ENCODE measurements at regions not wholly inside any gene's neighbourhood (a gene's known extent, or its start where the extent isn't known, plus 50 kb on each side); places are given as distances from the start of the nearest gene placed in this dataset.

DNA sequence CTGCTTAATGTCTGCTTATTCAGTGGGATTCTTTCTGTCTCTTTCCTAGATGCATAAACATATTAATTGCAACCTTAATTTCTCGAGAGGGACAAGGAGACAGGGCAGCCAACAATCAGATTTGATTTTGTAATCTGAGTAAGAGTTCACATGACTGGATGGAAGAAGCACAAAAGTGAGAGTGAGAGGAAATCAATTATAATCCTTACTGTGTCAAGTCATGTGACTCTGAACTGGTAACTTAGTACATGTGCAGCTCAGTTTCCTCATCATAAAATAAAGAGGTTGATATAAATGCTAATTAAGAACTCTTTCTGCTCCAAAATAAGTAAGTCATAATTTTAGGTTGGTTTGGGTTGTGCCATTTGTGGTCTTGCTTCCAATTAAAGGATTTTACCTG is 439.5 kb downstream of the AMY1C start:
- Histone ChIP-seq H3K27me3 (replicated peaks; ENCODE audit: insufficient read depth, low read depth, low read length, poor library complexity) (no peaks in the 10 kb centered on the region), H3K9me3 (ENCODE audit: low read depth, low read length, poor library complexity, severe bottlenecking) (no peaks in the 10 kb centered on the region), H3K36me3 (ENCODE audit: insufficient read depth, low read length, poor library complexity, severe bottlenecking) (no peaks in the 10 kb centered on the region), H3K4me1 (ENCODE audit: insufficient read depth, low read length, poor library complexity, severe bottlenecking) (no peaks in the 10 kb centered on the region), H3K4me3 (ENCODE audit: low read depth, low read length, poor library complexity, severe bottlenecking) (no peak overlapping the region), H3K27ac (ENCODE audit: low read depth, low read length, poor library complexity, severe bottlenecking) (no peak overlapping the region)
- no peak for DNase-seq (ENCODE audit: low spot score)
- no TSS peak for BruUV-seq (replicated peaks)
- POLR2A ChIA-PET (ENCODE audit: low non-redundant PET): no interaction called here
- CTCF ChIA-PET: no interaction called here
- intact Hi-C loops (cut with micrococcal nuclease; ENCODE audit: unreplicated experiment): no loop called here
- TF ChIP-seq CTCF (conservative IDR thresholded peaks at IDR 0.05; ENCODE audit: low read depth, low read length) (no peak), EZH2 (IDR thresholded peaks at IDR 0.05; ENCODE audit: borderline replicate concordance, low read depth, low read length, poor library complexity, severe bottlenecking) (no peak)

DNA sequence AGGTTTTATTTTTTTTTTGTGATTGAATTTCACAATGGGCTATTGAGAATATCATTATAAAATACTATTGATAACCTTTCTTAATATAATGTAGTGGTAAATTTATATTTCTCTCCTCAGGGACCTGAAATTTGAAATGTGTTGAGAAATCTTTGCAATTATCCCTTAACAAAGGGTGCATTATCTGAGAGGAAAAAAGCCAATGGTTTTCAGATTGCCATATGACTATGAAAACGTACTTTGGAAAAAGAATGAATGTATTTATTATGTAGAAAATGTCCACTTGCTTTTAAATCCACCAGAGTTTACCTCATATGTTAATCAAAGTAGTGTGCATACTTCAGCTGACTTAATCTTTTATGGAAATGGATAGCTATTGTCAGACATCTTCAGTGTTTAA is 441.1 kb downstream of the AMY1C start:
- no peak overlapping the region for H3K27ac ChIP-seq (ENCODE audit: low read depth, low read length, poor library complexity, severe bottlenecking)
- intact Hi-C loops (cut with micrococcal nuclease; ENCODE audit: unreplicated experiment): no loop called here
- H3K4me1 ChIP-seq (ENCODE audit: insufficient read depth, low read length, poor library complexity, severe bottlenecking): no peaks in the 10 kb centered on the region
- H3K27me3 ChIP-seq (replicated peaks; ENCODE audit: insufficient read depth, low read depth, low read length, poor library complexity): no peaks in the 10 kb centered on the region
- ChIA-PET CTCF (no interaction called here), POLR2A (ENCODE audit: low non-redundant PET) (no interaction called here)
- H3K9me3 ChIP-seq (ENCODE audit: low read depth, low read length, poor library complexity, severe bottlenecking): no peaks in the 10 kb centered on the region
- TF ChIP-seq EZH2 (IDR thresholded peaks at IDR 0.05; ENCODE audit: borderline replicate concordance, low read depth, low read length, poor library complexity, severe bottlenecking) (no peak), CTCF (conservative IDR thresholded peaks at IDR 0.05; ENCODE audit: low read depth, low read length) (no peak)
- DNase-seq (ENCODE audit: low spot score): no peak
- no peaks in the 10 kb centered on the region for H3K36me3 ChIP-seq (ENCODE audit: insufficient read depth, low read length, poor library complexity, severe bottlenecking)
- BruUV-seq (replicated peaks): no TSS peak
- H3K4me3 ChIP-seq (ENCODE audit: low read depth, low read length, poor library complexity, severe bottlenecking): no peak overlapping the region

- Histone ChIP-seq H3K27ac (ENCODE audit: low read depth, low read length, poor library complexity, severe bottlenecking) (no peak overlapping the region), H3K36me3 (ENCODE audit: insufficient read depth, low read length, poor library complexity, severe bottlenecking) (no peaks in the 10 kb centered on the region), H3K27me3 (replicated peaks; ENCODE audit: insufficient read depth, low read depth, low read length, poor library complexity) (no peaks in the 10 kb centered on the region), H3K4me3 (ENCODE audit: low read depth, low read length, poor library complexity, severe bottlenecking) (no peak overlapping the region), H3K4me1 (ENCODE audit: insufficient read depth, low read length, poor library complexity, severe bottlenecking) (no peaks in the 10 kb centered on the region), H3K9me3 (ENCODE audit: low read depth, low read length, poor library complexity, severe bottlenecking) (no peaks in the 10 kb centered on the region)
- no TSS peak for BruUV-seq (replicated peaks)
- POLR2A ChIA-PET (ENCODE audit: low non-redundant PET): no interaction called here
- TF ChIP-seq CTCF (conservative IDR thresholded peaks at IDR 0.05; ENCODE audit: low read depth, low read length): no peak
- no peak for TF ChIP-seq EZH2 (IDR thresholded peaks at IDR 0.05; ENCODE audit: borderline replicate concordance, low read depth, low read length, poor library complexity, severe bottlenecking)
- CTCF ChIA-PET: no interaction called here
- intact Hi-C loops (cut with micrococcal nuclease; ENCODE audit: unreplicated experiment): no loop called here
- DNase-seq (ENCODE audit: low spot score): no peak
These were observed 445.7 kb downstream of the AMY1C start for GRCh38 chr1:104195395-104195794.

All from A673 (cell line).